ENCODE measurements at regions not wholly inside any gene's neighbourhood (a gene's known extent, or its start where the extent isn't known, plus 50 kb on each side); places are given as distances from the start of the nearest gene placed in this dataset.
"Not testable (repeated sequence)": the region's sequence is repeated elsewhere in the genome, so short reads cannot be mapped to it uniquely, and the experiment has no call there.

DNA sequence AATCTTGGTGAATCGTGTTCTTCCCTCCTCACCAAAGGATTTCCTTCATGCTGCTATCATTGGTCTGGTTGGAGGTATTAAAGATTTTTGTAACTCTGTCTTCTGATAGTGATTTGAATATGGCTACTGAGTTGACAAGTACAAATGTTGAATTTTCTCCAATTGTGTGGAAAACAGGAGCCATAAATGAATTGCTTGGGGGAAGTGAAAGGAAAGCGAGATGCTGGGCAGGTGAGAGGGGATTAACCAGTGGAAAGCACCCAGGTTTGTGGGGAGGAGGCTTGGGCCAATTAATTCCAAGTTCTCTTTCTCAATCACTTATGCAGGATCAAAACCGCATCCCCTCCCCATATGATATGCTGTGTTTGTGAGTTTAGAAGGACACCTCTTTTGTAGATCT, 372.5 kb downstream of the IL20RB start:
- Histone ChIP-seq H3K36me3 (no peaks in the 10 kb centered on the region), H3K27me3 (no peaks in the 10 kb centered on the region), H3K4me3 (no peak overlapping the region), H3K4me1 (no peaks in the 10 kb centered on the region), H3K27ac (no peak overlapping the region), H3K9me3 (no peaks in the 10 kb centered on the region)
- DNase-seq: no peak
- TF ChIP-seq, protein P1, sequence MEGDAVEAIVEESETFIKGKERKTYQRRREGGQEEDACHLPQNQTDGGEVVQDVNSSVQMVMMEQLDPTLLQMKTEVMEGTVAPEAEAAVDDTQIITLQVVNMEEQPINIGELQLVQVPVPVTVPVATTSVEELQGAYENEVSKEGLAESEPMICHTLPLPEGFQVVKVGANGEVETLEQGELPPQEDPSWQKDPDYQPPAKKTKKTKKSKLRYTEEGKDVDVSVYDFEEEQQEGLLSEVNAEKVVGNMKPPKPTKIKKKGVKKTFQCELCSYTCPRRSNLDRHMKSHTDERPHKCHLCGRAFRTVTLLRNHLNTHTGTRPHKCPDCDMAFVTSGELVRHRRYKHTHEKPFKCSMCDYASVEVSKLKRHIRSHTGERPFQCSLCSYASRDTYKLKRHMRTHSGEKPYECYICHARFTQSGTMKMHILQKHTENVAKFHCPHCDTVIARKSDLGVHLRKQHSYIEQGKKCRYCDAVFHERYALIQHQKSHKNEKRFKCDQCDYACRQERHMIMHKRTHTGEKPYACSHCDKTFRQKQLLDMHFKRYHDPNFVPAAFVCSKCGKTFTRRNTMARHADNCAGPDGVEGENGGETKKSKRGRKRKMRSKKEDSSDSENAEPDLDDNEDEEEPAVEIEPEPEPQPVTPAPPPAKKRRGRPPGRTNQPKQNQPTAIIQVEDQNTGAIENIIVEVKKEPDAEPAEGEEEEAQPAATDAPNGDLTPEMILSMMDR (IDR thresholded peaks at IDR 0.05): no peak
- intact Hi-C loops (cut with DNase I): no loop called here
- no peak for ATAC-seq

DNA sequence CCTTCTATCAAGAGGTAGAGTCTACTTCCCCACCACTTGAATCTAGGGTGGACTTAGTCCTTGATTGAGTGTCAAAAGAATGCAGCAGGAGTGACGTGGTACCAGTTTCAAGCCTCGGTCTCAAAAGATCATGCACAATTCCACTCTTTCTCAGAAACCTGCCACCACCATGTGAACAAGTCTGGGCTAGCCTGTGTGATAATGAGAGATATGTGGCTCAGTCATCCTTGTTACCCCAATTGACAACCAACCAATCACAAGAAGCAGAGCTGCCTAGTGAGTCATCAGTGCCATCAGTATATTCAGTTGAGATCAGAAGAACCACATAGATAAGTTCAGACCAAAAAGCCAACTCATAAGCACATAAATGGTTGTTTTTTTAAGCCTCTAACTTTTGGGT, 374.5 kb downstream of the IL20RB start:
- Histone ChIP-seq H3K9me3 (no peaks in the 10 kb centered on the region), H3K4me1 (no peaks in the 10 kb centered on the region), H3K4me3 (no peak overlapping the region), H3K36me3 (no peaks in the 10 kb centered on the region), H3K27me3 (no peaks in the 10 kb centered on the region), H3K27ac (no peak overlapping the region)
- TF ChIP-seq, protein P1 (IDR thresholded peaks at IDR 0.05): no peak
- DNase-seq (no peak), ATAC-seq (no peak)
- intact Hi-C loops (cut with DNase I): no loop called here

DNA sequence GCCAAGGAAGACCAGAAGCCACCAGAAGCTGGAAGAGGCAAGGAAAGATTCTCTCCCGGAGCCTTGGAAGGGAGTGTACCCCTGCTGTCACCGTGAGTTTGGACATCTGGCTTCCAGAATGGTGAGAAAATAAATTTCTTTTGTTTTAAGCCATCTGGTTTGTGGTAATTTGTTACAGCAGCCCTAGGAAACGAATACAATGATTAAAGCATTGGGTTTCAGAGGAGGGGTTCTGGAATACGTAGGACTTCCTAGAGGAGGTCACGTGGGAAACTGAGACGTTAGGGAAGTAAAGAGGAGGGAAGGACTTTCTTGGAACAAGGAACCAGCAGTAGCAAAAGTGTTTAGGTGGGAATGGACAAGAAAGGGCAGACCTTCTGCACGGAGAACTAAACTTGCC, 377.7 kb downstream of the IL20RB start:
- DNase-seq: no peak
- Histone ChIP-seq H3K27me3 (no peaks in the 10 kb centered on the region), H3K27ac (no peak overlapping the region), H3K4me1 (no peaks in the 10 kb centered on the region), H3K4me3 (no peak overlapping the region), H3K36me3 (no peaks in the 10 kb centered on the region), H3K9me3 (peaks cover 0 to 13% of the 10 kb centered on the region in 2 donors)
- ATAC-seq: no peak
- intact Hi-C loops (cut with DNase I): no loop called here
- TF ChIP-seq, protein P1 (IDR thresholded peaks at IDR 0.05): no peak

DNA sequence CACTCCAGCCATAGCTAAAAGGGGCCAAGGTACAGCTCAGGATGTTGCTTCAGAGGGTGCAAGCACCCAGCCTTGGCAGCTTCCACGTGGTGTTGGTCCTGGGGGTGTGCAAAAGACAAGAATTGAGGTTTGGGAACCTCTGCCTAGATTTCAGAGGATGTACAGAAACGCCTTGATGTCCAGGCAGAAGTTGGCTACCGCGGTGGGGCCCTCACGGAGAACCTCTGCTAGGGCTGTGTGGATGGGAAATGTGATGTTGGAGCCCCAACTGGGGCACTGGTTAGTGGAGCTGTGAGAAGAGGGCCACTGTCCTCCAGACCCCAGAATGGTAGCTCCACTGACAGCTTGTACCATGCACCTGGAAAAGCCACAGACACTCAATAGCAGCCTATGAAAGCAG, 380.6 kb downstream of the IL20RB start:
- H3K4me1 ChIP-seq; H3K4me3 ChIP-seq; ATAC-seq; intact Hi-C loops (cut with DNase I); H3K27ac ChIP-seq; H3K36me3 ChIP-seq; DNase-seq; H3K27me3 ChIP-seq: not testable (repeated sequence)
- peaks cover 0 to 13% of the 10 kb centered on the region in 2 donors for H3K9me3 ChIP-seq

DNA sequence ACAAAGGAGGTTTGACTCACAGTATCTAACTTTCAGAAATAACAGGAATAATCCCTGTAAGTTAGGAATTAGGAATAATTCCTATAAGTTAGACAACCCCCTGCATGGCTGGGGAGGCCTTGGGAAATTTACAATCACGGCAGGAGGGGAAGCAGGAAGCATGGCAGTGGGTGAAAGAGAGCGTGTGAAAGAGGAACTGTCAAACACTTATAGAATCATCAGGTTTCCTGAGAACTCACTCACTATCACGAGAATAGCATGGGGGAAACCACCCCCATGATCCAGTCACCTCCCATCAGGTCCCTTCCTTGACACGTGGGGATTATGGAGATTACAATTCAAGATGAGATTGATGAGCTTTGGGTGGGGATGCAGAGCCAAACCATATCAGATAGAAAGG, 385.5 kb downstream of the IL20RB start:
- peaks cover 0 to 7% of the 10 kb centered on the region in 2 donors for H3K9me3 ChIP-seq
- H3K36me3 ChIP-seq: no peaks in the 10 kb centered on the region
- TF ChIP-seq, protein P1 (IDR thresholded peaks at IDR 0.05): no peak
- H3K27ac ChIP-seq: no peak overlapping the region
- DNase-seq: no peak
- H3K4me3 ChIP-seq: no peak overlapping the region
- no peaks in the 10 kb centered on the region for H3K27me3 ChIP-seq
- no peaks in the 10 kb centered on the region for H3K4me1 ChIP-seq
- intact Hi-C loops (cut with DNase I): no loop called here
- ATAC-seq: no peak

DNA sequence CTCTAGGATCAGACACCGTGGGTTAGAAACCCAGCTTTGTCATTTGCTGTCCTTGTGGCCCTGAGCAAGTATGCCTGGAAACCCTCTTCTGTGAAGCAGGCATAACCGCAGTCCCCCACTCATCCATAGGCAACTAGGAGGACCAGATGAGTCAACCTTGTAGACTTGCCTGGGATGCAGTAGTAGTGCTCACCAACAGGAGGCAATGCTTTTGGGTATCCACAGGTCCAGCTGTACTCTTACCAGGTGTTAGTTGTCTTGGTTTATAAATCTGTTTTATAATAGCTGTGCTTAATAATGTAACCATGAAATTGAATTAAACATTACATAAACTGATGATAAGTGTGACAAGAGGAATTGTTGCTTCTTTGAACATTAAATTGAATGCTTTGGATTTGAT, 389.3 kb downstream of the IL20RB start:
- Histone ChIP-seq H3K27ac (no peak overlapping the region), H3K9me3 (no peaks in the 10 kb centered on the region), H3K4me1 (no peaks in the 10 kb centered on the region), H3K4me3 (no peak overlapping the region), H3K36me3 (no peaks in the 10 kb centered on the region), H3K27me3 (no peaks in the 10 kb centered on the region)
- ATAC-seq: no peak
- TF ChIP-seq, protein P1 (IDR thresholded peaks at IDR 0.05): no peak
- no peak for DNase-seq
- intact Hi-C loops (cut with DNase I): no loop called here
